ENCODE measurements at regions not wholly inside any gene's neighbourhood (a gene's known extent, or its start where the extent isn't known, plus 50 kb on each side); places are given as distances from the start of the nearest gene placed in this dataset.

DNA sequence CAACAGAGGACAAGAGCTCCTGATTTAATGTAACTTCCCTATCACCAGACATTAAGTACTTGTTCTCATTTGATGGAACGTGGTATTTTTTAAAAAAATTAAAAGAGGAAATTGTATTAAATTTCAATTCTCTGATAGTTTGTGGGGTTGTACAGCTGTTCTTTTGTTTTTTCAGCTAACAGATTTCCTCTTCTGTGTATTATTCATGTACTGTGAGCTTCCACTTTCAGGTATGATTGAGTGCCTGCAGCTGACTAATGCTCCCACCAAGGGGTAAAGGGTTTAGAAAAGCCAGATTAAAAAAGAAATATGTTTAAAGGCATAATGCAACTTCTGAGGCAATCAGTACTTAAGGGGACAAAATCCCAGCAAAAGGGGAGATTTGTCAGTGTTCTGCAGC is 117.7 kb upstream of the ACTBL2 start:
- no peak for TF ChIP-seq POLR2AphosphoS5 (IDR thresholded peaks at IDR 0.05; ENCODE audit: low read depth, low read length)
- TF ChIP-seq TAF1 (IDR thresholded peaks at IDR 0.05; ENCODE audit: low read depth, low read length), result no peak
- TF ChIP-seq POLR2A (IDR thresholded peaks at IDR 0.05; ENCODE audit: low read depth, low read length), result no peak
- TF ChIP-seq PAX5 (IDR thresholded peaks at IDR 0.05; ENCODE audit: insufficient read depth, low read length, severe bottlenecking), result no peak
